HG02840 (cell line): ENCODE measurements at regions not wholly inside any gene's neighbourhood (a gene's known extent, or its start where the extent isn't known, plus 50 kb on each side); places are given as distances from the start of the nearest gene placed in this dataset.

Source experiments
- ATAC-seq: cut with Tn5 transposase; IDR thresholded peaks from one replicate; pipeline ENCODE4 v1.9.1; 2021; ENCODE audit warnings: mild to moderate bottlenecking, moderate library complexity, moderate number of reproducible peaks; ENCODE audit not compliant: unreplicated experiment, low FRiP score

DNA sequence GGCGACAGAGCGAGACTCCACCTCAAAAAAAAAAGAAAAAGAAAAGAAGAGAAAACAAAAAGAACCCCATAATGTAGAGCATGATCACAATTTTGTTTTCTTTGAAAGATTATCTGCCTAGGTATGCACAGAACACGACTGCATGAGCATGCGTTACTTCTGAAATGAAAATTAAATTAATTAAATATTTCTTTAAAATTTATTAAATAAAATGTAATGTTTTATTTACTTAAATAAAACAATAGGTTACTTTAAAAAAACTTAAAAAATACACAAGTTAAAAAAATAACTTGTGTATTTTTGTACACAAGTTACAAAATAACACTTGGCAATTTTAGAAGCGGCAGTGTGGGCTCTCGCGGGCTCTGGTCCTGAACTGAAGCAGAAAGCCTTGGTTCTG lies 107.8 kb downstream of the TFAP2A start:
- no peak for ATAC-seq

DNA sequence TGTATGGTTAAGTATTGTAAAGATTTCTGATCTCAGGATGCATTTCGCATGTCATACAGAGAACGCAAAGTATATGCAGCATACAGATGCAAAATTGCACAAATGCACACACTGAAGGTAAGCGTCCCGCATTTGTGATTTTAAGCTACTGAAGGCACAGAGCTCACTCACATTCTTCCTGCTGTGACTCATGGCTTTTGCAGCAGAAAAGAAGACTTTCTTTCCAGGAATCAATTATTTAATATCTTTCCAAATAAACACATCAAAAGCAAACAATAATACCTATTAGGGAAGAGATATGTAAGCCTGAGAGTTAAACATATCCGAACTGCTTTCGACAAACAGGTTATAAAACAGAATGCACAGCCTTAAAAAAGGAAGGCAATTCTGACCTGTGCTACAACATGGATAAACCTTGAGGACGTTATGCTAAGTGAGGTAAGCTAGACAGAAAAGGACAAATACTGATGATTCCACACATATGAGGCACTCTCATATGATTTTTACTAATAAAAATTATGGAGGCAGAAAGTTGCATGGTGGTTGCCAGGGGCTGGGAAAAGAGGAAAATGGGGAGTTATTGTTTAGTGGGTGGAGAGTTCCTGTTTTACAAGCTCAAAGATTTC lies 109.0 kb downstream of the TFAP2A start:
- no peak for ATAC-seq

DNA sequence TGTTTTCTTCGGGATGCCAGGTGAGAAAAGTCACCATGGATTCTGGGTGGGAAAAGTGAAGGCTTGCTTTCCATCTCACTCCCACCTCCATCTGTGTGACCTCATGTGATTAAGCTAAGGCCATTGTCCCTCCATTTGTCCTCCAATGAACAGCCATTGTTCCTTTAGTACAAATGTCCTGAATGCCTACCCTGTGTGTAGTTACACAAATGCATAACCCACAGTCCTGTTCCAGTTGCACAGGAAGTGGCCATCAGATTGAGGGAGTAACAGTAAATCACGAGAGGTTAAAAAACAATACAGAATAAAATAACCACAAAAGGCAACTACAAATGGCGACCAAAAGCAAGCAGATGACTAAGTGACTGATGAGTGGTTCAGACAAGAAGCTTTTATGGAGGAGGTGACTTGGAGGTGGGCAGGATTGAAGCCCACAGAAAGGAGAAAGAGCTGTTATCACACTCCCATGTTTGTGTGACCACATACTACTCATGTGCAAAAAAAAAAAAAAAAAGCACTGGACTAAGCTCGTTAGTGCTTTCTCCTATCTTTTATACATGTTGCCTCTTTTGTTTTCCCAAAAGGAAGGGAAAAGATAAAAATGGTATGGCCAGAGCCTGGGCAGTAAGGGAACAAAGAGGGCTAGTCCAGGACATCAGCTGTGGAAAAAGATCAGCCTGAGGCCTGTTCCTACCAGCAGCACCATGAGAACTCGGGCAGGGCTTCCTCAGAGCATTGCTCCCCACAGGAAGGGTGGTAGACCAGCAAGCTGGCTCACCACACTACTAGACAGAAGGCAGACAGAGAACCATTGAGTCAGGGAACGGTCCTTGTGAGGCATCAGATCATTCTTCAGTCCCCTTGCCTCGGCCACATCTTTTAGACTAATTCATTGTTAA lies 111.0 kb downstream of the TFAP2A start:
- ATAC-seq = no peak

DNA sequence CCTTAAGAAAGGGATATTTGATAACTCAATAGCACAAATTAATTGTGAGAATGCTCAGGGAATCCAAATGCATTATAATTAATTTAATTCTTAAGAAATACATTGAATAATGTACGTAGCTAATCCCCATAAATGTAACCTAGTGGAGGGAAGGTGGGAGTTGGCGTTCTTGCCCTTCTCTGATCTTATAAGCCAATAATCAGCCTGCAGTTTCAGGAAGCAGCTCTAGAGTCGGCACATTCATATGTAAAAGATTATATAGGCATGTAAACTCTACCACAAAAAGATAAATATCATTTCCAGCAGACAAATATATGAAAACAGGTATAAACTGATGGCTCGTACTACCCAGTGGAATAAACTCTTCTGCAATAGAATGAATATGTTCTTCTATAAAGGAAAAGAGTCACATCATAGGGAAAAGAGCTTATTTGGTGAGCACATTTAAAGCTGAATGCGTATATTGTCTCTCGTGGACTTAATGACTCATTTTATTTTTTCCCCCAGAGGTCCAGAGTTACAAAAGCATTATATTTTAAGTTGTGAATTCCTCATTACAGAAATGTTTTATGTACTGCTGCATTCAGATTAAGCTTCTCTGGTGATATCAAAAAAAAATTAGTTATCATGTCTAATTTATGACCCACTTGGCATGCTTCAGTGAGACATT lies 112.2 kb downstream of the TFAP2A start:
- ATAC-seq = no peak

DNA sequence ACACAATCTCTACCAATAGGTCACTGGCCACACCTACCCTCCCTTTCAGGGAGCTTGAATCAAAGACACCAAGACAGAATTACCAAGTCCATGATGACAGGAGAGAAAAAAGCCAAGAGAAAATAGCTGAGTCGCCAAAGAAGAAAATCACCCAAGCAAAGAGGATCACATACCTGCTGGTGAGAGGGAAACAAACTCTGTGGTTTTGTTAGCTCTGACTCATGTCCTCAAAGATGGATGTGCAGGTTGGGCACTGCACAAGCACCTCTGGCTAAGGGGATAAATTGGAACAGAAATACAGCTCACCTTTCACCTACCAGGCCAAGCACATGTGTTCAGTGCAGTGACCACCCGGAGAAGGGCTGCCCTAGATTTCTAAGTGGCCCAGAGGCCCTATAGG lies 114.8 kb downstream of the TFAP2A start:
- ATAC-seq = no peak

DNA sequence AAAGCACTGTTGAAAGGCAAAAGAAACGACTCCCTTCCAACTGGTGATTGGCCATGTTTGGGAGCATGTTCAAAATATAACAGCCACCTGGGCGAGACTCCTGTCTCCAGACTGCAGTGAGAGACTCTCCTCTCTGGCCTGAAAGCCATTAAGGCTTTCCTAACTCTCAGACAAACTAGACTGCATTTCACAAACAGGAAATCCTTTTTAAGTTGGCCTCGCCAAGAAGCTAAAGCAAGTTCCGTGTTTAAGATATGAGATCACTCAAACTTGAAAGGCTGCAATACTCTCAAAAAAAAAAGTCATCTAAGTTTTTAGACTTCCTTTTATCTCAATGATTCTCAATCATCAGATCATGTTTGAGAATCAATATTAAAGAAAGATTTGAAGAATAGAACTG lies 117.0 kb downstream of the TFAP2A start:
- ATAC-seq = no peak

DNA sequence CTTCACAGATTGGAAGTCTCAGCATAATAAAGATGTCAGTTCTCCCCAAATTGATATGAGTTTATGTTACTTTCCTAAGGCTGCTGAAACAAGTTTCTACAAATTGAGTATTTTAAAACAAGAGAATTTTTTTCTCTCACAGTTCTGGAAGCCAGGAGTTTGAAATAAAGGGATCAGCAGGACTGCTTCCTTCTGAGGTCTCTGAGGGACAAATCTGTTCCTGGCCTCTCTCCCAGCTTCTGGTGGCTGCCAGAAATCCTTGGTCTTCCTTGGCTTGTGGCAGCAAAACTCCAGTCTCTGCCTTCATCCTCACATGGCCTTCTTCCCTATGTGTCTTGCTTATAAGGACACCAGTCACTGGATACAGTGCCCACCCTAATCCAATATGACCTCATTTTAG lies 136.1 kb downstream of the TFAP2A start:
- no peak for ATAC-seq

DNA sequence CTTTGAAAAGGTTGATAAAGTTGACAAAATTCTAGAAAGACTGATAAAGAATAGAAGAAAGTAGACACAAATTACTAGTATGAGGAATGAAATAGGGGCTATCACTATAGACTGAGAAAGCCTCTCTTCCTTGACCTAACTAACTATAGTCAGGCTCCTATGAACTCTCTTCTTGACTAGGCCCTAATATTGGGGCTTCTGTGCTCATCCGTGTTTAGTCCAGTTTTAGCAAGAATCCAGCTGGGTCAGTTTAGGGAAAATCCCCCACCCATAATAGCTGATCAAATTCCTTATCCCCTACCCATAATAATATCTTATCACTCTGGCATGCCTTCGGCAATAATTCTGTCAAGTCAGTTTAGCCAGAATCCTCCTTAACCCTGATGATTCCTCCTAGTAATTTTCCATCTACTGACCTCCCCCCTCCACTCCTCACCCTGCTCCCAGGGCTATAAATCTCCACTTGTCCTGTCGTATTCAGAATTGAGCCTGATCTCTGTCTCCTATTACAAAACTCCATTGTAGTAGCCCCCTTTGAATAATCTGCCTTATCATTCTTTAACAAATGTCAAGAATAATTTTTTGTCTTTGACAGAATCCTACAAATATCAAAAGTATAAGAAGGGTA lies 138.1 kb downstream of the TFAP2A start:
- ATAC-seq = no peak

DNA sequence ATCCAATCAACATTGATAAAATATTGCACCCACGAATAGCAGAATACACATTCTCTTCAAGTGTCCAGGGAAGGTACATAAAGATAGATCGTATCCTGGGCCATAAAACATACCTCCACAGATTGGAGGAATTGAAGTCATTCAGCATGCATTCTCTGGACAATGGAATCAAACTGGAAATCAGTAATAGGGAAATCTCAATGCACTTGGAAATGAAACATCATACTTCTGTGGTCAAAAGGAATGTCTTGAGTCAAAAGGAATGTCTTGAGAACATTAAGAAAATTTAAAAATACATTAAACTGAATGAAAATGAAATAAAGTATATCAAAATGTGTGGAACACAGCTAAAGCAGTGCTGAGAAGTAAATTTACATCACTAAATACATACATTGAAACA lies 138.8 kb downstream of the TFAP2A start:
- ATAC-seq = no peak

DNA sequence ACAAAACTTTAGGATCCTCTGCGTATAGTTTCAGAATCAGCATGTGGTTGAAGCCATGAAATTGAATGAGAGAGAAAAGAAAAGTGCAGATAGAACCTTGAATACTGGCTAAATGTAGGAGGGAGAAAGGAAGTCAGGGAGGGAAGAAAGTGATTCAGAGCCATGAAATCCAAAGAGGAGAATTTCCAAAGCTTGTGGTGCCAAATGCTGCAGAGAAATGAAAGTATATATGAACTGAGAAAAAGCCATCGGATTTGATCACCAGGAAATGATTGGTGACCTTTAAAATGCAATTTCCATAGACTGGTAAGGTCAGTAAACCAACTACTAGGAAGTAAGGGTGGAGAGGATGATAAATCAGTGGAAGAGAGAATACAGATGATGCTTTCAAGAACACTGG lies 142.3 kb downstream of the TFAP2A start:
- no peak for ATAC-seq

DNA sequence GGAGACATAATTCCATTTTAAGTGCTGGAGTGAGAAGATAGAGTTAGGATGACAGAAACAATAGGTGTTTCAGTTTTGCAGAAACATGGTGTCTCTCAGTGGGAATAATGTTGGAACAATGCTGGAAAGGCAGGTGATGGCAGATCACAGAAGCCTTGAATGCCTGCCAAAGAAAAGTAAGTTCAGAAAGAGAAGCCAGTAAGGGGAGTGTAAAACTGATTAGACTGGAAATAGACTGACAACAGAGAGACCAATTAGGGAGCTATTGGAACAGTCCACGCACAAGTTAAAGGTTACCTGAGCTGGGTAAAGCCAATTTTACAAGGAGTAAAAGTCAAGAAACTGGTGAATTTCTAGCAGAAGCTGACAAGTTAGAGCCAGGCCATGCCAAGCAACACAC lies 142.9 kb downstream of the TFAP2A start:
- ATAC-seq = no peak

DNA sequence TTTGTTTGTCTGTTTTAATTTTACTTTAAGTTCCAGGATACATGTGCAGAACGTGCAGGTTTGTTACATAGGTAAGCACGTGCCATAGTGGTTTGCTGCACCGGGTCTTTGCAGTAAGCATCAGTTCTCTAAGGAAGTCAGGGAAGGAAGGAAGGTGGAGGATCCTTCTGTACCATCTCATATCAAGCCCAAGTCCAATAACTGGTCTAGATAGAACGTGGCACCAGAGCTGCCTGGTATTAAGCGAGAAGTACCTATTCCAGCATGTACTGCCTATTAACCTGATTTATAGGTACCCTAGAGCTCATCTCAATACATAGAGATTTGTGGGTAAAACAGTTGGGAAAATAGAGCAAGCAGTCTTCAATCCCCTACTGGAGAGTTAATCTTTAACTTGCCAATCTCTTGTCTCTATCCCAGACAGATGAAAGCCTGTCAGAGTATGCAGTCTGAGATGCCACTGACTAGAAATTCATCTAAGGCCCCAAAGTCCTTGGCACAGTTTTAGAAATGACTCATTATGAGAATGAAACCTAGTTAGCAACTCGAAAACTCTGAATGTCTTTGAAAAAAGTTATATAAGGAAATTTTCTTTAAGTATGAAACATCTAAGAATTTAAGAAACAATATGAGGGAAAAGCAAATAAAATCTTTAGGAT lies 144.9 kb downstream of the TFAP2A start:
- ATAC-seq = no peak

DNA sequence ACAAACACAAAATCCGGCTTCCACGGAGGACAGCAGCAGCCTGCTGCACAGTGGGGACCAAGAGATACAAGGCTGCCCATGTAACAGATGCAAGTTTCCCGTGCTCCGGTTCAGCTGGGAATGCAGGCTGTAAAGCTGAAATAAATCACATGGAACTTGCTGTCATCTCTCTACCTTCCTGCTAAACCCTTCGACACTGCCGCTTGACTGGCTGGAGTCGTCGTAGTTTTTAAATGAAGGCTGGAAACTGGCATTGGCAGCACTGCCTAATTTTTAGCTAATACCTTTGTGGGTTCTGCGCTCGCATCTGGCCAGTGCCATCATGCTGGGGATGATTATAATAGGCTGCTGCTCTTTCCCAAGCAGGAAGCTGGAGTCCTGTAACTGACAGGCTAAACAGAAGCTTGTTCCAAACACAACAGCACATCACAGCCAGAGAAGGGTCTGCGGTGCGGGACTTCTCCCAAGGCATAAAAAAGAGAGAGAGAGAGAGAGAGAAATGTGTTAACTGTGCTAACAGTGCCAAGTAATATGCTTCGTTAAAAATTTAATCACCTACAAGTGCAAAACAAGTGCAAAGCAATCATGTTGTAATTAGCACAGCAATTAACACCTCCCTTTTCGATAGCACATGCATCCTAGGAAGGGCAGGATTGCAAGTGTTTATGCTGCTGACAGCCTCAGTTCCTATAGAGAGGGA lies 146.1 kb downstream of the TFAP2A start:
- no peak for ATAC-seq

DNA sequence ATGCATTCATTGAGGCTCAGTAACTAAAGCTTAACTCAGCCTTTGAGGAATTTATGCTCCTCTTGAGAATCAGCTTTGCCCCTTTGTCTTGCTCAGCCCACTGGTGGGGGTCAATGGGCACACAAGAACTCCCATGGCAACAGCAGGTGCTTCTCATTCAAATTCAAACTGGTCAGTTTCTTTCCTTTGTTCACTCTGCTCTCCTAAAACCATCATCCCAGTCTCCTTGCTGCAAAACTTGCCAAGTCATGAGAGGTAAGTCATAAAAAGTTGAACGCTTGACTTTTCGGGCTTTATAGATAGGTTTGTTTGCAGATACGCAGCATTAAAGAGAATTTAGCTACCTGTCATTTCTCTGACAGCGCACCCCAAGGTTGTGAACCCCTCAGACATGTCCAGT lies 146.8 kb downstream of the TFAP2A start:
- no peak for ATAC-seq

DNA sequence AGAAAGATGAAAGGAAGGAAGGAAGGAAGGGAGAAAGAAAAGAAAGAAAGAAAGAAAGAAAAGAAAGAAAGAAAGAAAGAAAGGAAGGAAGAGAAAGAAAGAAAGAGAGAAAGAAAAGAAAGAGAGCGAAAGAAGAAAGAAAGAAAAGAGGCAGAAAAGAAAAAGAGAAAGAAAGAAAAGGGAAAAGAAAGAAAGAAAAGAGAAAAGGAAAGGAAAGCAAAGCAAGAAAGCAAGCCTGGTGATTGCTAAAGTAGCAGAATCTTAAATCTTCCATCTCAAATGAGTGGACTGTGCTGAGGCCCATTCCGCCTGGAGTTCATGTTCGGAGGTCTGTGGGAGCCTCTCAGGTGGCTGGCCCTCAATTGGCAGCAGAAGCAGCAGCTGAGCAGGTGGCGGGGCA lies 148.4 kb downstream of the TFAP2A start:
- no peak for ATAC-seq

DNA sequence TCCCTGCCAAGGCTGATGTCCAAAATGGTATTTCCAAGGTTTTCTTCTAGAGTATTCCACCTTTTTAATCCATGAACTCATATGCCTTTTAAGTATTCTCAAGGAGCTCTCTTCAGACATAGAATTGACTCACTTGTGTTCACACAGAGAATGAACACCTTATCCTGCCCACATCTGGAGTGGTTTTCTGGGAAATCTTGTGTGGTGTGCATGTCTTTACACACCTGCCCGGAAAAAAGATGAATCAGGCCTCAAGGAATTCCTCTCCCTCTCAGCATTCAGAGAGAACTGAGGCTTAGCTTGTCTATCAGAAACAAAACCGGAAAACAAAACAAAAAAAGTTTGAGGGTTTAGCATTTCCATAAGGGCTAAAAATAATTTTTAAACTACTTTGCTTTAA lies 148.8 kb downstream of the TFAP2A start:
- no peak for ATAC-seq

DNA sequence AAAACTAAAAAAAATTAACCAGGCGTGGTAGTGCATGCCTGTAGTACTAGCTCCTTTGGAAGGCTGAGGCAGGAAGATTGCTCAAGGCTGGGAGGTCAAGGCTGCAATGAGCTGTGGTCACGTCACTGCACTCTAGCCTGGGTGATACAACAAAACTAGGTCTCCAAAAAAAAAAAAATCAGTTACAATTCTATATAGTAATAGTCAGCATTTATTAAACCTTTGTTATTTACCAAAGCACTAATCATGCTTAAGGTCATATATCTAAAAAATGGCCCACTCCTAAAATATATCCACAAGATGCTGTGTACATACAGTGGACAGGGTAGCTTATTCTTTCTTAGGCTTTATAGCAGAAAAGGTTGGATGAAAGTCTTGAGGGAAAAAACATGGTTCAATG lies 152.4 kb downstream of the TFAP2A start:
- no peak for ATAC-seq

DNA sequence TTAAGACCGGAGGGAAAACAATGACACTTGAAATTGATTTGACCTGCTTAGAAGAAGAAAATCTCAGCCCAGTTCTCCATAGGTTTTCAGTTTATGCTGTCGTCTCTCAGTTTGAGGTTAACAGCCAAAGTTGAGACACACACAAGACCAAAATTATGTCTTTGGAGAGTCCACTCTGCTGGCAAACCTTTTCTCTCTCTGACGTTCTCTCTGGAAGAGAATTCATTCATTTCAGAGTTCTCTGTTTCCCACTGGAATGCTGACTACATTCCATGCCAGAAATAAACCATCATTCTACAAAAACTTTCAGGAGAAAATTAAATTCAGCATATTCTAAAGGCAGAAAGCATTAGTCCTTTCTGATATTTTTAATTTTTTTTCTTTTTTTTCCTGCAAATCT lies 155.2 kb downstream of the TFAP2A start:
- no peak for ATAC-seq

DNA sequence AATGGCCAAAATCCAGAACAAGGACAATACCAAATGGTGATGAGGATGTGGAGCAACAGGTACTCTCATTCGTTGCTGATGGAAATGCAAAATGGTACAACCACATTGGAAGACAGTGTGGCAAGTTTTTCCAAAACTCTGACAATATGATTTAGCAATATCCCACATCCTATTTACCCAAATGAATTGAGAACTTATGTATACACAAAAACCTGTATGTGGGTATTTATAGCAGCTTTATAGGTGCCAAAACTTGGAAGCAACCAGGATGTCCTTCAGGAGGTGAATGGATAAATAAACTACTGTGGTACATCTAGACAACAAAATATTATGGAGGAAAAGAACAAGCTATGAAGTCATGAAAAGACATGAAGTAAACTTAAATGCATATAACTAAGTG lies 156.5 kb downstream of the TFAP2A start:
- no peak for ATAC-seq

DNA sequence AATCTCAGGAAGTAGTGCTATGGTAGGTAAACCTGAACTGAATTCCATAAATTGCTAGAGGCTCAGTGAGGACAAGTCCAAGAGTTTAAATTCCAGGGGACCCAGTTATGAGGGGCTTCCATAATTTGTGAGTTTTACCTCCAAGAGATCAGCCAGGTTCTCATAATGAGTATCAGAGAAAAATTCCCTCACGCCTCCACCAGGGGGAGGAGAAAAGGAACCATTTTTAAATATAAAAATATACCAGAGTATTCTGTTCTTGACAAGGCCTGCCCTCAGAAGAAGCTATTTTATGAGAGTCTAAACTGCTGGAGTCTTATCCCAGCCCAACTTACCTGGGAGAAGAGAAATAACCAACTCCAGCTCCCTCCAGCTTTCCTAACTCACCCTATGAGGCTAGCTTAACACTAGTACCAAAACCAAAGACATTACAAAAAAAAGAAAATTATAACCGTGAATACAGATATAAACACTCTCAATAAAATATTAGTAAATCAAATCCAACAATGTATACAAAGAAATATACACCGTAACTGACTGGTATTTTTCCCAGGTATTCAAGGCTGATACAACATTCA lies 158.7 kb downstream of the TFAP2A start:
- no peak for ATAC-seq
